K562 (cell line): ENCODE measurements at regions not wholly inside any gene's neighbourhood (a gene's known extent, or its start where the extent isn't known, plus 50 kb on each side); places are given as distances from the start of the nearest gene placed in this dataset.

ENCODE experiments used
- ATAC-seq: fragments of 200-7000 bp; cut with Tn5 transposase; 3 replicates; pipeline ENCODE4 v1.9.1; 2020; ENCODE audit warnings: moderate library complexity
- BruUV-seq: library from RNA; stranded (reverse); fragments of 400-500 nt; replicated peaks from 2 replicates; lab custom pipeline; 2021; lab: Mats Ljungman, UMichigan
- CTCF ChIA-PET: fragments of 300-600 bp; formaldehyde crosslinking; extraction: SDS; loops from one replicate; lab custom pipeline; 2021; ENCODE audit warnings: low intra/inter-chr PET ratio; lab: Yijun Ruan, JAX
- POLR2A ChIA-PET: fragments of 300-600, 350-650 bp; sonication (Branson Sonifier 250); formaldehyde crosslinking; extraction: SDS; loops from one replicate; lab custom pipeline; 2021; ENCODE audit warnings: antibody characterized with exemption, inconsistent platforms; lab: Yijun Ruan, JAX
- DNase-seq, 4 experiments: peaks; one replicate each; pipeline versions ENCODE4 v3.0.0 to v3.0.0-alpha.2; 2011 to 2018; ENCODE audit warnings: low spot score in 3 of 4, mixed read lengths in 3 of 4; ENCODE audit errors: extremely low read depth in 1 of 4
- FAIRE-seq: peaks from 2 replicates; lab custom pipeline; 2011; peaks lifted over from hg19 to GRCh38; lab: Jason Lieb, UNC
- H2AFZ ChIP-seq: 2 replicates; pipeline ENCODE4 v1.6.0; 2011; ENCODE audit warnings: low read depth, low read length, control low read depth, inconsistent platforms
- H3K27ac ChIP-seq: fragments of 200-600 bp; 3 replicates; pipeline ENCODE4 v1.8.0; 2011; ENCODE audit warnings: low read depth, mild to moderate bottlenecking, control low read depth, inconsistent platforms, low read length, moderate library complexity, mixed read lengths; ENCODE audit errors: extremely low read depth
- H3K27me3 ChIP-seq, 2 experiments: fragments of 300-600 bp in 1 of 2; 2 replicates in 1 of 2; 3 replicates in 1 of 2; pipeline versions ENCODE4 v1.6.0 to v1.8.0; 2011; ENCODE audit warnings: inconsistent platforms in 2 of 2, low read length in 2 of 2, mild to moderate bottlenecking in 1 of 2, mixed read lengths in 1 of 2, moderate library complexity in 1 of 2; ENCODE audit not compliant: control insufficient read depth in 2 of 2, insufficient read depth in 2 of 2
- H3K36me3 ChIP-seq: fragments of 300-600 bp; 3 replicates; pipeline ENCODE4 v1.8.0; 2011; ENCODE audit warnings: mild to moderate bottlenecking, low read length, inconsistent platforms; ENCODE audit not compliant: control insufficient read depth, insufficient read depth
- H3K4me1 ChIP-seq, 2 experiments: fragments of 200-600 bp in 1 of 2; replicated peaks in 1 of 2; 2 replicates in 1 of 2; 3 replicates in 1 of 2; pipeline versions ENCODE4 v1.5.1 to v1.8.0; 2011; ENCODE audit warnings: inconsistent platforms in 2 of 2, low read length in 2 of 2, mild to moderate bottlenecking in 1 of 2, mixed read lengths in 1 of 2, moderate library complexity in 1 of 2; ENCODE audit not compliant: control insufficient read depth in 2 of 2, insufficient read depth in 2 of 2
- H3K4me2 ChIP-seq: 2 replicates; pipeline ENCODE4 v1.6.1; 2011; ENCODE audit warnings: low read length, control low read depth, inconsistent platforms, mixed read lengths; ENCODE audit not compliant: insufficient read depth
- H3K4me3 ChIP-seq: fragments of 200-600 bp; sonication (generic), shearing (Covaris generic); 2 replicates; pipeline ENCODE4 v1.5.1; 2016; ENCODE audit warnings: control low read depth, inconsistent platforms
- H3K79me2 ChIP-seq: fragments of 200-600 bp; 3 replicates; pipeline ENCODE4 v1.8.0; 2011; ENCODE audit warnings: low read length, inconsistent platforms; ENCODE audit not compliant: control insufficient read depth, insufficient read depth
- H3K9ac ChIP-seq, 2 experiments: 2 replicates each; pipeline versions ENCODE4 v1.6.0 to v1.6.1; 2011; ENCODE audit warnings: low read depth in 2 of 2, low read length in 2 of 2, control low read depth in 1 of 2, inconsistent platforms in 1 of 2, mild to moderate bottlenecking in 1 of 2, mixed read lengths in 1 of 2; ENCODE audit not compliant: insufficient read depth in 1 of 2
- H3K9me1 ChIP-seq: one replicate; pipeline ENCODE4 v1.6.0; 2011; ENCODE audit warnings: inconsistent platforms, mild to moderate bottlenecking, low read length, moderate library complexity; ENCODE audit not compliant: control insufficient read depth, insufficient read depth
- H3K9me3 ChIP-seq: replicated peaks from 2 replicates; pipeline ENCODE4 v1.5.1; 2011; ENCODE audit warnings: low read depth, low read length, inconsistent platforms; ENCODE audit not compliant: control insufficient read depth, insufficient read depth
- H4K20me1 ChIP-seq: replicated peaks from 2 replicates; pipeline ENCODE4 v1.6.1; 2011; ENCODE audit warnings: low read length, inconsistent platforms, mixed read lengths; ENCODE audit not compliant: control insufficient read depth, insufficient read depth
- DIDO1 ChIP-seq: fragments of 450-650 bp; IDR thresholded peaks from 2 replicates; pipeline ENCODE4 v1.6.1; 2016; ENCODE audit warnings: low read depth, missing biosample characterization, missing genetic modification characterization
- DPF2 ChIP-seq: fragments of 450-650 bp; IDR thresholded peaks from 2 replicates; pipeline ENCODE4 v1.6.1; 2016
- E2F5 ChIP-seq: sonication (generic); formaldehyde crosslinking; IDR thresholded peaks from 2 replicates; pipeline ENCODE4 v1.8.0; 2022; ENCODE audit warnings: mild to moderate bottlenecking, missing genetic modification reagents
- L3MBTL2 ChIP-seq: fragments of 450-650 bp; IDR thresholded peaks from 2 replicates; pipeline ENCODE4 v1.6.1; 2016; ENCODE audit warnings: mild to moderate bottlenecking, moderate library complexity
- RB1 ChIP-seq: fragments of 450-650 bp; IDR thresholded peaks from 2 replicates; pipeline ENCODE4 v1.6.1; 2017; ENCODE audit warnings: low read depth, mild to moderate bottlenecking
- RBFOX2 ChIP-seq: fragments of 200-400 bp; formaldehyde crosslinking; IDR thresholded peaks from 2 replicates; pipeline ENCODE4 v1.6.1; 2017; ENCODE audit warnings: low read depth, mild to moderate bottlenecking, low read length, moderate library complexity
- SIX5 ChIP-seq, 2 experiments: IDR thresholded peaks; 2 replicates each; pipeline ENCODE4 v1.6.1; 2011; ENCODE audit warnings: low read length in 2 of 2, borderline replicate concordance in 1 of 2, low read depth in 1 of 2, mild to moderate bottlenecking in 1 of 2, moderate library complexity in 1 of 2; ENCODE audit not compliant: insufficient read depth in 1 of 2
- ZNF165 ChIP-seq: fragments of 250-450 bp; sonication (Bioruptor Pico); IDR thresholded peaks from 2 replicates; pipeline ENCODE4 v1.4.0; 2020; ENCODE audit warnings: borderline replicate concordance
- ZNF668 ChIP-seq: fragments of 250-450 bp; sonication (Bioruptor Pico); IDR thresholded peaks from 2 replicates; pipeline ENCODE4 v1.8.0; 2022; ENCODE audit warnings: mild to moderate bottlenecking, inconsistent platforms
- ZNF707 ChIP-seq: fragments of 250-450 bp; sonication (Bioruptor Pico); conservative IDR thresholded peaks from 2 replicates; pipeline ENCODE4 v1.8.0; 2022; ENCODE audit warnings: inconsistent platforms, mild to moderate bottlenecking, moderate library complexity
- ZNF766 ChIP-seq: fragments of 200-800 bp; sonication (Bioruptor generic); conservative IDR thresholded peaks from 2 replicates; pipeline ENCODE4 v1.6.1; 2016; ENCODE audit warnings: missing genetic modification characterization, missing compliant biosample characterization
- WGBS: fragments of 100-300 bp; shearing (Covaris generic); methylation state at CpG from one replicate; pipeline ENCODE4 v1.1.6; 2016; ENCODE audit warnings: low coverage, mixed read lengths; ENCODE audit not compliant: insufficient coverage; ENCODE audit errors: missing lambda C conversion rate; 5-methylcytosine and 5-hydroxymethylcytosine counted together
- in situ Hi-C: fragments of 300-500 bp; cut with MboI; formaldehyde crosslinking; loops from 4 replicates; pipeline ENCODE4 v1.15.0; 2018; ENCODE audit warnings: inconsistent platforms, mixed read lengths
- intact Hi-C: fragments of 100-400 bp; cut with micrococcal nuclease; formaldehyde crosslinking; loops from 2 replicates; pipeline ENCODE4 v1.14.2; 2022
- TF ChIP-seq, protein P1 (sequence below): fragments of 450-650 bp; conservative IDR thresholded peaks from 2 replicates; pipeline ENCODE4 v1.6.1; 2016; ENCODE audit warnings: missing genetic modification characterization, low read depth, mild to moderate bottlenecking, control low read depth, missing compliant biosample characterization
- TF ChIP-seq, protein P2 (sequence below): sonication (generic); formaldehyde crosslinking; IDR thresholded peaks from 2 replicates; pipeline ENCODE4 v1.8.1; 2022; ENCODE audit warnings: missing genetic modification reagents

DNA sequence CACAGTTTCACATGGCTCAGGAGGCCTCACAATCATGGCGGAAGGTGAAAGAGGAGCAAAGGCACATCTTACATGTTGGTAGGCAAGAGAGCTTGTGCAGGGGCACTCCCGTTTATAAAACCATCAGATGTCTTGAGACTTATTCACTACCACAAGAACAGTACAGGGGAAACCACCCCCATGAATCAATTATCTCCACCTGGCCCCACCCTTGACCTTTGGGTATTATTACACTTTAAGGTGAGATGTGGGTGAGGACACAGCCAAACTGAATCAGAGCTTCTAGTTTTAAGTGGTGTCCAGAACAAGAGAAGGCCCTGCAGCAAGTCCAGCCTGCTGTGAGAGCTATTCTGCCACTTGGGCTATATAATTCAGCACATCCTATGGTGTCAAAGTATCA, 493.7 kb downstream of the ETS1 start:
- ChIA-PET CTCF (no interaction called here), POLR2A (no interaction called here)
- no peaks in the 10 kb centered on the region for H3K9me1 ChIP-seq
- H3K27me3 ChIP-seq, result no peaks in the 10 kb centered on the region
- H2AFZ ChIP-seq, result no peak overlapping the region
- intact Hi-C loops, result no loop called here
- TF ChIP-seq RB1 (no peak), DIDO1 (no peak), RBFOX2 (no peak), ZNF165 (CRISPR knock-in tag) (no peak), ZNF766 (CRISPR knock-in tag) (no peak), SIX5 (IDR thresholded peaks at IDR 0.05; ENCODE audit: borderline replicate concordance in 1 of 2, insufficient read depth in 1 of 2, low read depth in 1 of 2, low read length in 2 of 2) (no peak)
- WGBS, result 0% methylated on average over 2 of the region's 2 CpGs
- in situ Hi-C loops, result no loop called here
- no peaks in the 10 kb centered on the region for H4K20me1 ChIP-seq
- H3K36me3 ChIP-seq, result no peaks in the 10 kb centered on the region
- H3K9me3 ChIP-seq, result no peaks in the 10 kb centered on the region; the same call in 1 of the 2 replicates
- no peaks in the 10 kb centered on the region for H3K79me2 ChIP-seq
- H3K27ac ChIP-seq, result no peak overlapping the region
- no TSS peak for BruUV-seq
- H3K4me1 ChIP-seq, result no peaks in the 10 kb centered on the region
- FAIRE-seq (no peak), ATAC-seq (no peak), DNase-seq (no peak)
- no peak overlapping the region for H3K9ac ChIP-seq
- H3K4me3 ChIP-seq, result no peak overlapping the region
- no peak overlapping the region for H3K4me2 ChIP-seq

DNA sequence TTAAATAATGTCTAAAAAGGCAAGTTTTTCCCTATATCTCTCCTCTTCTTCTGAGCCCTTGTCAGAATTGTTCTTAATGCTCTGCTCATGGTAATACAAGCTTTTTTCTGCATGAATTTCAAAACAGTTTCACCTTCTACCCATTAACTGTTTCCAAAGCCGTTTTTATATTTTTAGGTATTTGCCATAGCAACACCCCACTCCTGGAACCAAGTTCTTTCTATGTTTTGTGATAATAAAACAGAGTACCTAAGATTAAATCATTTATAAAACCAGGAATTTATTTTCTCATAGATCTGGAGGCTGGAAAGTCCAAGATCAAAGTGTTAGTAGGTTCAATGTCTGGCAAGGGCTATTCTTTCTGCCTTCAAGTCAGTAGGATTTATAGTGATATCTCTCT, 497.4 kb downstream of the ETS1 start:
- Histone ChIP-seq H3K9ac (no peak overlapping the region), H3K9me1 (no peaks in the 10 kb centered on the region), H3K9me3 (no peaks in the 10 kb centered on the region; the same call in 1 of the 2 replicates), H3K4me2 (no peak overlapping the region), H4K20me1 (no peaks in the 10 kb centered on the region), H3K36me3 (no peaks in the 10 kb centered on the region), H3K4me3 (no peak overlapping the region), H3K27ac (no peak overlapping the region), H3K27me3 (no peaks in the 10 kb centered on the region), H3K4me1 (no peaks in the 10 kb centered on the region)
- FAIRE-seq, result no peak
- ChIA-PET POLR2A (no interaction called here), CTCF (no interaction called here)
- intact Hi-C loops, result no loop called here
- TF ChIP-seq ZNF668 (no peak), L3MBTL2 (no peak), ZNF707 (CRISPR knock-in tag) (peak; percentile 91), E2F5 (CRISPR knock-in tag) (no peak), DPF2 (no peak)
- TF ChIP-seq, protein P1, sequence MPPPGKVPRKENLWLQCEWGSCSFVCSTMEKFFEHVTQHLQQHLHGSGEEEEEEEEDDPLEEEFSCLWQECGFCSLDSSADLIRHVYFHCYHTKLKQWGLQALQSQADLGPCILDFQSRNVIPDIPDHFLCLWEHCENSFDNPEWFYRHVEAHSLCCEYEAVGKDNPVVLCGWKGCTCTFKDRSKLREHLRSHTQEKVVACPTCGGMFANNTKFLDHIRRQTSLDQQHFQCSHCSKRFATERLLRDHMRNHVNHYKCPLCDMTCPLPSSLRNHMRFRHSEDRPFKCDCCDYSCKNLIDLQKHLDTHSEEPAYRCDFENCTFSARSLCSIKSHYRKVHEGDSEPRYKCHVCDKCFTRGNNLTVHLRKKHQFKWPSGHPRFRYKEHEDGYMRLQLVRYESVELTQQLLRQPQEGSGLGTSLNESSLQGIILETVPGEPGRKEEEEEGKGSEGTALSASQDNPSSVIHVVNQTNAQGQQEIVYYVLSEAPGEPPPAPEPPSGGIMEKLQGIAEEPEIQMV (tag), result no peak
- TF ChIP-seq, protein P2, sequence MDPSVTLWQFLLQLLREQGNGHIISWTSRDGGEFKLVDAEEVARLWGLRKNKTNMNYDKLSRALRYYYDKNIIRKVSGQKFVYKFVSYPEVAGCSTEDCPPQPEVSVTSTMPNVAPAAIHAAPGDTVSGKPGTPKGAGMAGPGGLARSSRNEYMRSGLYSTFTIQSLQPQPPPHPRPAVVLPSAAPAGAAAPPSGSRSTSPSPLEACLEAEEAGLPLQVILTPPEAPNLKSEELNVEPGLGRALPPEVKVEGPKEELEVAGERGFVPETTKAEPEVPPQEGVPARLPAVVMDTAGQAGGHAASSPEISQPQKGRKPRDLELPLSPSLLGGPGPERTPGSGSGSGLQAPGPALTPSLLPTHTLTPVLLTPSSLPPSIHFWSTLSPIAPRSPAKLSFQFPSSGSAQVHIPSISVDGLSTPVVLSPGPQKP, result no peak
- TF ChIP-seq, all 486 proteins: peak for 1
- ATAC-seq (no peak), DNase-seq (no peak)
- in situ Hi-C loops, result no loop called here
- 0% methylated on average over 1 of the region's 1 CpG for WGBS
- H3K79me2 ChIP-seq, result no peaks in the 10 kb centered on the region
- no TSS peak for BruUV-seq
- no peak overlapping the region for H2AFZ ChIP-seq
